ENCODE measurements at regions not wholly inside any gene's neighbourhood (a gene's known extent, or its start where the extent isn't known, plus 50 kb on each side); places are given as distances from the start of the nearest gene placed in this dataset.

DNA sequence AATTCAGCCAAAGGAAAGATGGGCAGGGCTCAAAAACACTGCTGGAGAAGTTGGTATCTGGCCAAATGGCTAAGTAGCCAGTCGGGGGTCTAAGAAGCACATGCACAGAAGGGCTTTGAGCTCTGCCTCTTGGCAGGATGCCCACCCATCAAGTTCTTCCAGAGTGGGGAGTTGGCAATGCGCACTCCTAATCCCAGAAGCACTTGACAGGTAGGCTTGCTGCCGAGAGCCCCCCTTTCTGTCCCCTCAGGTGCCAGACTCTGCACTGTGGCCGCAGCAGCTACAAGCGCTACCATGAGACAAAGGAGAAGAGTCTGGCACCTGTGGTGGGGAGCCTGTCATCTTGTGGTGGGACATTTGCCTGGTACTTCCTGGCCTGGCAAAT, 252.9 kb upstream of the SLC24A2 start:
- DNase-seq: no peak
- peak; percentile 27 to 46 for ATAC-seq (replicated peaks in 1 of 2)
- H3K4me1 Mint-ChIP-seq (ENCODE audit: low read depth): peaks cover 40% of the 10 kb centered on the region
- H3K27ac Mint-ChIP-seq: no peak overlapping the region
- no peaks in the 10 kb centered on the region for H3K36me3 Mint-ChIP-seq (ENCODE audit: insufficient read depth in 2 of 2)
- no peaks in the 10 kb centered on the region for H3K27me3 Mint-ChIP-seq (ENCODE audit: low read depth)
- no peaks in the 10 kb centered on the region for H3K9me3 Mint-ChIP-seq
- no peak overlapping the region for H3K4me3 Mint-ChIP-seq

DNA sequence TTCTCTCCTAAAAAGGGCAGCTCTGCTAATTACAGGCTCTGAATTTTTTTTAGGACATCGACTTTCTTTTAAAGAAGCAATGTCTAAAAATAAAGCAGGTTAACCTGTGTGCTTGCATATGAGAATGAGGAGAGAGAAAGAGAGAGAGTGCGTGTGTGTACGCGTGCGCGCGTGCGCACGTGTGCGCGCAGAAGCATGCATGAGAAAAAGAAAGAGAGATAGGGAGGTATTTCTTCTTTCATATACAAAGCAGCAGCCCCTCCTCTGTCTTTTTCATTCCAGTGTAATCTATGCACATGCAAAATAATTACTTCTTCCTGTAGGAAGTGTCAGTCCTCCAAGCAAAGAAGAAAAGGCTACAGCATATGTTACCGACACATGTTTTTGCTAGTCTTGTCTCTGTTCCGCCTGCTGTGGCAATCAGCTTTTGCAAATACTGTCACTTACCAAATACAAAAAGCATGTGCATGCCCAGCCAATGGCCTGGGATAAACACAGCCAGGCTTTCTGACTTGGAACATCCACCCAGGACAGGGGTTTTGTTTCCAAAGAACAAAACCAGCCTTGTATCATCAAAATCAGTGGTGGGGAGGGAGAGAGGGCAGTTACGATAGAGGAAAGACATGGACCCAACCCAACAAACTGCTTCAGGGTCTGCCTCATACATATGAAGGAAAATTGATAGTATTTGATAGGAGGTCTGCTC, 252.3 kb upstream of the SLC24A2 start:
- Mint-ChIP-seq H3K9me3 (peaks cover 0 to 3% of the 10 kb centered on the region in 2 donors), H3K36me3 (ENCODE audit: insufficient read depth in 2 of 2) (no peaks in the 10 kb centered on the region), H3K4me3 (no peak overlapping the region), H3K4me1 (ENCODE audit: low read depth) (peaks cover 36% of the 10 kb centered on the region), H3K27me3 (ENCODE audit: low read depth) (no peaks in the 10 kb centered on the region), H3K27ac (no peak overlapping the region)
- DNase-seq: no peak
- ATAC-seq (replicated peaks in 1 of 2): no peak

DNA sequence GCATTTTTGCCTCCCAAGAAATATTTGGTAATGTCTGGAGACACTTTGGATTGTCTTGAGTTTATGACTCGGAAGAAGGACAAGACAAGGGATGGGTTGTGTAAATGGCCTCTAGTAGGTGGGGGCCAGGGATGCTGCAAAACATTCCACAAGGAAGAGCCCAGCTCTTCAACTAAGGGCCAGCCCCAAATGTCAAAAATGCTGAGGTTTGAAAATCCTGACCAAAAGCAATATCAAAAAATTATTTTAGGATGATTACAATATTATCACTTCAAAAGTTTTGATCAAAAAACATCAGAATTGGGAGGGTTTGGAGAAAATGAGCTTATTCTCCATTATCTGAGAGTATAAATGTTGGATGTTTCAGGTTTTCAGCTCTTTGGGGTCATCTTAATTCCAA, 248.9 kb upstream of the SLC24A2 start:
- DNase-seq: no peak
- H3K9me3 Mint-ChIP-seq: peaks cover 0 to 3% of the 10 kb centered on the region in 2 donors
- H3K27ac Mint-ChIP-seq: no peak overlapping the region
- no peaks in the 10 kb centered on the region for H3K36me3 Mint-ChIP-seq (ENCODE audit: insufficient read depth in 2 of 2)
- H3K27me3 Mint-ChIP-seq (ENCODE audit: low read depth): no peaks in the 10 kb centered on the region
- no peak overlapping the region for H3K4me3 Mint-ChIP-seq
- no peak for ATAC-seq (replicated peaks in 1 of 2)
- H3K4me1 Mint-ChIP-seq (ENCODE audit: low read depth): peaks cover 25% of the 10 kb centered on the region

DNA sequence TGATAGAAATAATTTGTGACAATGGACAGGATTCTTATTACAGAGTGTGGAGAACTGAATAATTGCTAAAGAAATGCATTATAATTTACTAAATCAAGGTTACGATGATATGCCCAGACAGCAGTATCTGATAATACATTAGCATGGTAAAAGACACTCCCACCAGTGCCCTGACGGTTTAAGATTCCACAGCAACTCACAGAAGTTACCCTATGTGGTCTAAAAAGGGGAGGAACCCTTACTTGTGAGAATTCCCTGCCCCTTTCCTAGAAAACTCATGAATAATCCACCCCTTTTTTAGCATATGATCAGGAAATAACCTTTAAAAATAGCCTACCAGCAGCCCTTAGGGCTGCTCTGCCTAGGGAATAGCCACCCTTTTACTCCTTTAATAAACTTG, 244.7 kb upstream of the SLC24A2 start:
- ATAC-seq (replicated peaks in 1 of 2) (no peak), DNase-seq (no peak)
- H3K4me1 Mint-ChIP-seq (ENCODE audit: low read depth): peaks cover 7% of the 10 kb centered on the region
- H3K27me3 Mint-ChIP-seq (ENCODE audit: low read depth): no peaks in the 10 kb centered on the region
- no peaks in the 10 kb centered on the region for H3K36me3 Mint-ChIP-seq (ENCODE audit: insufficient read depth in 2 of 2)
- H3K27ac Mint-ChIP-seq: no peak overlapping the region
- H3K9me3 Mint-ChIP-seq: peaks cover 0 to 3% of the 10 kb centered on the region in 2 donors
- no peak overlapping the region for H3K4me3 Mint-ChIP-seq

DNA sequence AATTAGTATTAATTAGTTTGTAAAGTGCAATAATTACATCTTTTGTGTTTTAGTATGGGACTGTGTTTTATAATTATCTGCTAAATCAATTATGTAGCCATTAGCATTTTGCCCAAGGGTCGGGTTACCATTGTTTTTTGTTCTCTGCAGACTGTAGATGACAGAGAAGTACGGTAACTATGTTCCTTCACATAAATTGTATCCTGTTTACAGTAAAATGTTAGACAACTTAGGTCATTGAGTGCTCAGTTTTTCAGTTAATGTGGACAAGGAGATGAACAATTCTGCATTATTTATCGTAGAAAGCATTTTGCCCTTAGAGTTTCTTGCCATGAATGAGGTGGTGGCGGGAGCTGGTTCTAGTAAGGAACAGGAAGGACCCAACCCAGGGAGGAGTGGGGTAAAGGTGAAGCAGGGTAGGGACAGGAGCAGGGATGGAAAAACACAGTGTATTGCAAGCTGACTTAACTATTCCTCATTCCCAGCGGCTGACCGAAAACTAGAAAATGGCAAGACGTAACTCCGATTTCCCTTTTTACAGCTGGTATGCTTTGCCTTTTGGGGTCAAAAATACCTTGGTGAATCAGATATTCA, 243.7 kb upstream of the SLC24A2 start:
- no peak overlapping the region for H3K4me3 Mint-ChIP-seq
- no peak overlapping the region for H3K27ac Mint-ChIP-seq
- peaks cover 7% of the 10 kb centered on the region for H3K4me1 Mint-ChIP-seq (ENCODE audit: low read depth)
- no peaks in the 10 kb centered on the region for H3K36me3 Mint-ChIP-seq (ENCODE audit: insufficient read depth in 2 of 2)
- no peak for DNase-seq
- ATAC-seq (replicated peaks in 1 of 2): no peak
- no peaks in the 10 kb centered on the region for H3K27me3 Mint-ChIP-seq (ENCODE audit: low read depth)
- H3K9me3 Mint-ChIP-seq: peaks cover 0 to 3% of the 10 kb centered on the region in 2 donors

DNA sequence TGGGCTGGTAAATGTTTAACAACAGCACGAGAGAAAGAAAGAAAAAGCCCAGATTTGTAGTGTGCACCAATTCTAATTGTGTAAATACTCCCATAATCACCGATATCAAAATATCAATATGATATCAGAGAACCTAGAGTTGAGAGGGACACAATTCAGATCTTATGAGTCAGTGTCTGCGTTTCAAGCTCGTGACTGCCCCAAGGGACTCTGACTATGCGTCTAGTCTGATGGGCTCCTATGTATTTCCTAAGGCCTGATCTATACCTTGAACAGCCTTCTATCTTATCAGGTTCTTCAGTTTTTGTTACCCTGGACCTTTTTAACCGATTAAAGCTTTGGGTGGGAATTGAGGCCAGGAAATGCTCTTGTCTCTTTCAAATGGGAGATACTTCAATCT, 243.0 kb upstream of the SLC24A2 start:
- peaks cover 0 to 3% of the 10 kb centered on the region in 2 donors for H3K9me3 Mint-ChIP-seq
- ATAC-seq (replicated peaks in 1 of 2): no peak
- no peak for DNase-seq
- no peaks in the 10 kb centered on the region for H3K36me3 Mint-ChIP-seq (ENCODE audit: insufficient read depth in 2 of 2)
- H3K27ac Mint-ChIP-seq: no peak overlapping the region
- H3K4me3 Mint-ChIP-seq: no peak overlapping the region
- H3K27me3 Mint-ChIP-seq (ENCODE audit: low read depth): no peaks in the 10 kb centered on the region
- H3K4me1 Mint-ChIP-seq (ENCODE audit: low read depth): peaks cover 7% of the 10 kb centered on the region

DNA sequence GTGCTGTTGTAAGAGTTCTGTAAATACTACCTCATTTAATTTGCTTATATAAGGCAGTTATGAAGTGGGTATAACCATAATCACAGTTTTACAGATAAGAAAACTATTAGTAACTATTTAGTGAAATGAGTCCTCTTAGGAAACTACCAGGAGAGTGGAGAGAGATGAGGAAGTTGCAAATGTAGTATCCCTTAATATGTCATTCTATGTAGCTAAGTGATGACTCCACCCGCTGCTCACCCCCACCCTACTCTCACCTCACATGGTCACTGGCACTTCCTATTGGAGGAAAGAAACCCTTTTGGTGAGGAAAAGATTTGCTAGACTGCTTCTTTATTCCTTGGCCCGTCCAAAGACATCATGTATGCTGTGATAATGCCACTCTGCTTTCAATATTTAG, 241.8 kb upstream of the SLC24A2 start:
- H3K4me1 Mint-ChIP-seq (ENCODE audit: low read depth): peaks cover 7% of the 10 kb centered on the region
- H3K27me3 Mint-ChIP-seq (ENCODE audit: low read depth): no peaks in the 10 kb centered on the region
- no peak for DNase-seq
- no peak overlapping the region for H3K4me3 Mint-ChIP-seq
- no peaks in the 10 kb centered on the region for H3K9me3 Mint-ChIP-seq
- no peaks in the 10 kb centered on the region for H3K36me3 Mint-ChIP-seq (ENCODE audit: insufficient read depth in 2 of 2)
- H3K27ac Mint-ChIP-seq: no peak overlapping the region
- no peak for ATAC-seq (replicated peaks in 1 of 2)

DNA sequence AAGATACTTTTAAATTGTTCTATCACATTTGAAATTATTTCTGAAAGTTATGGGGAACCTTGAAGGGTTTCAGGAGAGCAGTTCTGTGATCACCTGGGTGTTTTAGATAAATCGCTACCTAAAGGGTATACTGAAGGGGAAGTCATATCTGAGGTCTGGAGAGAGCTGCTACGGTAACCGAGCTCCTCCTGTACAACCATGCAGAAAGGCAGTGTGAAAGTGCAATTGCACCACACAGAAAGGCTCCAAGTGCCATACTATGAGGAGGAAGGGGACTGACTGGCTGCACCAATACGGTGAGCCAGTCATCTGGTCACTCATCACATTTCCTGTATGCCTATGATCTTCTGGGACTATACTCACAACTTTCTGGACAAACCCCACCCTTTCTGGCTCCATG, 241.4 kb upstream of the SLC24A2 start:
- no peak overlapping the region for H3K27ac Mint-ChIP-seq
- H3K27me3 Mint-ChIP-seq (ENCODE audit: low read depth): no peaks in the 10 kb centered on the region
- no peak for DNase-seq
- no peaks in the 10 kb centered on the region for H3K36me3 Mint-ChIP-seq (ENCODE audit: insufficient read depth in 2 of 2)
- ATAC-seq (replicated peaks in 1 of 2): no peak
- H3K4me1 Mint-ChIP-seq (ENCODE audit: low read depth): peaks cover 7% of the 10 kb centered on the region
- H3K4me3 Mint-ChIP-seq: no peak overlapping the region
- H3K9me3 Mint-ChIP-seq: no peaks in the 10 kb centered on the region

DNA sequence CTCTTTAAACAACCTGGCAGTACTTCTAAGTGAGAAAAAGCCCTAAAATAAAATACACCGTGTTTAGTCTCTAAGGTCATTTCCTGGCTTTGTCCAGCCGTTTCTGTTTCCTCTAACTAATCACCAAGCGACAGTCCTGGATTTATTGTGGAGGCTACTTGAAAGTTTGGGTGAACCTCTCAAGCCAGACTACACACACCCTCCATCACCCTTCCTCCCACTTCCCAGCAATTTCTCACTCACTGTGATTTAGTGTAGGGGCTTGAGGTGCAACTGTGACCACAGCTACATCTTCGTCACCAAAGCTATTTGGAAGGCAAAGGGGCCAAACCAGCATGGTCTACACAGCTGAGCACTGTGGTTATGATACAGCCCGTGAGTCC, 240.0 kb upstream of the SLC24A2 start:
- ATAC-seq (replicated peaks in 1 of 2) (no peak), DNase-seq (no peak)
- Mint-ChIP-seq H3K4me3 (no peak overlapping the region), H3K27ac (no peak overlapping the region), H3K36me3 (ENCODE audit: insufficient read depth in 2 of 2) (no peaks in the 10 kb centered on the region), H3K4me1 (ENCODE audit: low read depth) (peaks cover 7% of the 10 kb centered on the region), H3K9me3 (no peaks in the 10 kb centered on the region), H3K27me3 (ENCODE audit: low read depth) (no peaks in the 10 kb centered on the region)

DNA sequence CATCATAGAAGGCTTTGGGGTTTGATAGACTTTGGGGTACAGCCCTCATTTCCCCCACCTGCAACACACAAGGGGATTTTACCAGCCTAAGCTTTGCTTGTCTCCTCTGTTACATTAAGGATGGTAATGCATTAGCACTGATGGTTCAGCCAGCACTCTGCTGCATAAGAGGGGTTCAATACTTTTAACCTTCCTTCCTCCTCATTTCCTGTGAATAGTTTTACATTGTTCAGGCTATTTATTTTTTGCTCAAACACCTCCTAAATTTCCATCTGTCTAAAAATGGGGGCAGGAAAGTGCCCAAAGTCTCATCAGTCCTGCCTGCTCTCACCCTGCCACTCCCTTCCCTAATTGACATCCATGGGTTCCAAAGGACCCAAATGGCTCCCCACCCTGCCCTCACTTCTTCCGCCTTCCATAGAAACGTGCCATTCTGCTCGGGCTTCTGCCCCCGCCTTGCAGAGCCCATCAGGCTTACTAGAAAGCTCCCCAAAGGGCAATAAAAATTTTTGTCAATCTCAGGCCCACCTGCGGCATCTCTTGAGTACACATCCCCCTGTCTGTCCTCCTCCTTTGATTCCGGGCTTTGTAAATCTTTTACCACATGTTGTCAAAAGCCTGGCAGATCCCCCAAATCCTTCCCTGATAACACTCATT, 239.5 kb upstream of the SLC24A2 start:
- no peaks in the 10 kb centered on the region for H3K27me3 Mint-ChIP-seq (ENCODE audit: low read depth)
- H3K27ac Mint-ChIP-seq: no peak overlapping the region
- no peaks in the 10 kb centered on the region for H3K9me3 Mint-ChIP-seq
- no peak overlapping the region for H3K4me3 Mint-ChIP-seq
- H3K36me3 Mint-ChIP-seq (ENCODE audit: insufficient read depth in 2 of 2): no peaks in the 10 kb centered on the region
- no peak for ATAC-seq (replicated peaks in 1 of 2)
- DNase-seq: no peak
- peaks cover 3% of the 10 kb centered on the region for H3K4me1 Mint-ChIP-seq (ENCODE audit: low read depth)

DNA sequence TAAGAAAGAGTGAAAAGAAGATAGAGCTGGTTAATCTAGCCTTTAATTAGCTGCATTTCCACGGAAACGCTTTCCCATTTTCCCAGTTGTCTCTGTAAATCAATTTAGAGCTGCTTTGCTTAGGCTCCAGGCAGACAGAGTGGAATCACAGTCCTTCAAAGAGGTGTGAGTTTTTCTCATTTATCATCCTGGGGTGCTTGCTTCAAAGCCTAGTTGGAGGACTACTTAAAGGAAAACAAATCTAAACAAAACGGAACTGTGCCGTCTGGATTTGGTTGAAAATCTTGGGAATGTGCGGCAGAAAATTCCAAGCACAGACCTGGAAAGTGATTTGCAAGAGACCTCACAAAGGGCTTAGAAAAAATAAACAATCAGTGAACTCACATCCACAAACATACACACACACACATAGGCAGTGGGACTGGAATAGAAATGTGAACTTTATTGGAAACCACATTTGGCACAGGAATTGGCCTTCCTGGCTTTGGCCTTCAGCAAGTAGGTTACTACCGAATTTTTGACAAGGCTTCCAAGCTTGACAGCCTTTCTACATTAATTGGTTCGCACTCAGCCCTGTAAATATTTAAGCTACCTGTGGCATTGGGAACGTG, 235.2 kb upstream of the SLC24A2 start:
- ATAC-seq (replicated peaks in 1 of 2) (no peak), DNase-seq (no peak)
- Mint-ChIP-seq H3K36me3 (ENCODE audit: insufficient read depth in 2 of 2) (no peaks in the 10 kb centered on the region), H3K27ac (no peak overlapping the region), H3K9me3 (peaks cover 0 to 3% of the 10 kb centered on the region in 2 donors), H3K27me3 (ENCODE audit: low read depth) (no peaks in the 10 kb centered on the region), H3K4me1 (ENCODE audit: low read depth) (no peaks in the 10 kb centered on the region), H3K4me3 (no peak overlapping the region)

DNA sequence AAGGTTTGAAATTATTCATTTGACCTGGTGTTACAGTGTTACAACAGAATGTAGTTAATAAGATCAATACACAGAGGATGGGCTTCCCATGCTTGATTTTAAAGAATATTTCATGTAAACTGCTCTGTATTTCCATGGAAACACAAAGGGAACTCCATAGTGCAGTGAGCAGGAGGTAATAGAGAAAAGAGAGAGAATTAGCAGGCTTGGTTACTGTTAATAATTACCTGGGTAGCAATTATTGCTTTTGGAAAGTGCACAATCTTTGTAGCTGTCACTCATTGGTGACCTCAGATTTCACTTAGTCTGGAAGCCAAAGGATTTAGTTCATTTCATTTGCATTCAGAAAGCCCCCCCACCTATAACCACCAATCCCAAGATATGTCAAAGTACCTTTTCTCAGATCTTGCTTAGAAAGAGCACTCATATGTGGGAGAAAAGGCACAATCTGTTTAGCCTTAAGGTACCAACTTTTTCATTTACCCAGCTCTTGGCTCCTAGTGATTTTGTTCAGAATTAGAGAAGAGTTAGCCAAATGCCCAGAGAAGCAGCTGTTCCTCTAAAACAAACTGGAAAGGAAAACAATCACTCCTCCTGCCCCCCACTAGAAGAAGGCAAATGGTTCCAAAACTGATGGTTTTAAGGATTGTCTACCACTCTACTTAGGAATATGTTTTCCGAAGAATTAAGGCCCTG, 234.5 kb upstream of the SLC24A2 start:
- Mint-ChIP-seq H3K4me1 (ENCODE audit: low read depth) (no peaks in the 10 kb centered on the region), H3K27me3 (ENCODE audit: low read depth) (no peaks in the 10 kb centered on the region), H3K27ac (no peak overlapping the region), H3K9me3 (peaks cover 0 to 3% of the 10 kb centered on the region in 2 donors), H3K36me3 (ENCODE audit: insufficient read depth in 2 of 2) (no peaks in the 10 kb centered on the region), H3K4me3 (no peak overlapping the region)
- DNase-seq: no peak
- no peak for ATAC-seq (replicated peaks in 1 of 2)

DNA sequence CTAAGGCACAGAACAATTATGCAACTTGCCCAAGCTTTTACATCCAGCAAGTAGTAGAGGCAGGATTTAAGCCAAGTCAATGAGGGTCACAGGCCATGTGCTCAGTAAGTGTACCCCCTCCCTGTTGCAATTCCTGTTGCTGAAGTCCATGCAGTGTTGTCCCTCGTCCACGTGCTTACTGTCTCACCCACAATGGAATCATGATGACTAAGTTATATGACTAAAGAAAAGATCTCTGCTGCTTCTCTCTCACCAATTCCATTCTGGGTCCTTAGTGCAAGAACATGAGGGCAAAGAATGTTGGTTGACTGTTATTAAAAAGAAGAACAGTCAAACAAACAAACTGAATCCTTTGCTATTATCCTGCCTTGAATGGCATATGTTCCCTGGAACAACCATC, 233.6 kb upstream of the SLC24A2 start:
- ATAC-seq (replicated peaks in 1 of 2) (no peak), DNase-seq (no peak)
- H3K4me1 Mint-ChIP-seq (ENCODE audit: low read depth): no peaks in the 10 kb centered on the region
- peaks cover 0 to 3% of the 10 kb centered on the region in 2 donors for H3K9me3 Mint-ChIP-seq
- H3K4me3 Mint-ChIP-seq: no peak overlapping the region
- H3K27me3 Mint-ChIP-seq (ENCODE audit: low read depth): no peaks in the 10 kb centered on the region
- H3K36me3 Mint-ChIP-seq (ENCODE audit: insufficient read depth in 2 of 2): no peaks in the 10 kb centered on the region
- no peak overlapping the region for H3K27ac Mint-ChIP-seq

Data from activated T-cell treated with anti-CD3 and anti-CD28 coated beads, Interleukin-2, amount 50 U/mL, for 72 hours (primary cell).